ENCODE measurements at regions not wholly inside any gene's neighbourhood (a gene's known extent, or its start where the extent isn't known, plus 50 kb on each side); places are given as distances from the start of the nearest gene placed in this dataset.

DNA sequence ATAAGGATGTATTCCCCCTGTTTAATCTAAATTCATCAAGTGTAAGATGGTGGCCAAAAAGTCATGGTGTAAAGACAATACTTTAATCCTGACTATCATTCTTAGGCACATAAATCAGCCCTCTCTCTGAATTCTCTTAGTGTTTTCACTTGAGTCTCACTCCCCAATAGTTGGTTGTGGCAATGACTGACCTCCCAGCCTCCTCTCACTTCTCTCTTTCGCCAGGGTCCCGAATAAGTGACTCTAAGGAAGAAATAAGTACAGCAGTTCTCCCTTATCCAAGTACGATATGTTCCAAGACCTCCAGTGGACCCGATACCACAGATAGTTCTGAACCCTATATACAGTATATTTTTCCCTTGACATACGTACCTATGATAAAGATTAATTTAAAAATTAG is 335.3 kb downstream of the MAF start:
- Mint-ChIP-seq H3K36me3 (ENCODE audit: low read depth) (peaks cover 4% of the 10 kb centered on the region; the same call in 1 of the 2 replicates), H3K27ac (no peak overlapping the region), H3K4me1 (ENCODE audit: low read depth) (no peaks in the 10 kb centered on the region), H3K4me3 (no peak overlapping the region), H3K27me3 (ENCODE audit: insufficient read depth) (peaks cover 2% of the 10 kb centered on the region; the same call in 1 of the 2 replicates), H3K9me3 (peaks cover 74% of the 10 kb centered on the region)
- TF ChIP-seq, protein P1, sequence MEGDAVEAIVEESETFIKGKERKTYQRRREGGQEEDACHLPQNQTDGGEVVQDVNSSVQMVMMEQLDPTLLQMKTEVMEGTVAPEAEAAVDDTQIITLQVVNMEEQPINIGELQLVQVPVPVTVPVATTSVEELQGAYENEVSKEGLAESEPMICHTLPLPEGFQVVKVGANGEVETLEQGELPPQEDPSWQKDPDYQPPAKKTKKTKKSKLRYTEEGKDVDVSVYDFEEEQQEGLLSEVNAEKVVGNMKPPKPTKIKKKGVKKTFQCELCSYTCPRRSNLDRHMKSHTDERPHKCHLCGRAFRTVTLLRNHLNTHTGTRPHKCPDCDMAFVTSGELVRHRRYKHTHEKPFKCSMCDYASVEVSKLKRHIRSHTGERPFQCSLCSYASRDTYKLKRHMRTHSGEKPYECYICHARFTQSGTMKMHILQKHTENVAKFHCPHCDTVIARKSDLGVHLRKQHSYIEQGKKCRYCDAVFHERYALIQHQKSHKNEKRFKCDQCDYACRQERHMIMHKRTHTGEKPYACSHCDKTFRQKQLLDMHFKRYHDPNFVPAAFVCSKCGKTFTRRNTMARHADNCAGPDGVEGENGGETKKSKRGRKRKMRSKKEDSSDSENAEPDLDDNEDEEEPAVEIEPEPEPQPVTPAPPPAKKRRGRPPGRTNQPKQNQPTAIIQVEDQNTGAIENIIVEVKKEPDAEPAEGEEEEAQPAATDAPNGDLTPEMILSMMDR (IDR thresholded peaks at IDR 0.05) = no peak
- no peak for DNase-seq

DNA sequence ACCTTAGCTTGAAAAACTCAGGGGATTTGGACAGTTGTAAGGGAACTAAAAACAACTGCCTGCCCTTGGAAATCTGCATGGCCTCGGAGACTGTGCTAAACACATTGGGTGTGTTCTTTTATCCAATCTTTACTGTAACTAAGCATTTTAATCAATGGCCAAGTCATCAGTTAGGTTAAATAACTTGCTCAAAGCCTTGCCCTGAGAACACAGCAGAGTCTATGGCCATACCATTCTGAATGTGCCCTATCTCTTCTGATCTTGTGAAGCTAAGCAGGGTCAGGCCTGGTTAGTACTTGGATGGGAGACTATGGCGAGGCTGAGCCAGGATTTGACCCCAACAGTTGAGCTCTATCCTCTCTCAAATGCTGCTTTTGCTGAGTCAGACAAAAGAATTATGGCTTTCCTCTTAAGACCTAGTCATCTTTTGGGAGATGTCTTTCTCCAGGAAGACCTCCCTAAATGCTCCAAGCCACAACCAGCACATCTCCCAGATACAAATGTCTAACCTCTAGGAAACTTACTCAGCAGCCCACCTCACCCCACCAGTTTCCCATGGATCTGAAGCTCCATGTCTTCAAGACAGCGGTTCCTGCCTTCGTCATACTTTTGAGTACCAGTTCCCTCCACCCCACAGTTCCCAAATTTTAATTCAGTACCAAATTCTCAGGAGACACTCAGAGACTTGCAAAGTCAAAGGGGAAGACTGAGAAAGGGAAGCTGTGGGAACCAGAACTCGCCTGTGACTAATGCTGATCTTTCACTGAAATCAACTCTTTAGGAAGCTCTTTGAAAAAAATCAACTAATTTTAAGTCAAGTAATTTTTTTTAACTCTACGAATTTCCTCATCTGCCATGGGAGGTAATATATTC is 336.1 kb downstream of the MAF start:
- H3K4me3 Mint-ChIP-seq = no peak overlapping the region
- peaks cover 2% of the 10 kb centered on the region; the same call in 1 of the 2 replicates for H3K27me3 Mint-ChIP-seq (ENCODE audit: insufficient read depth)
- H3K4me1 Mint-ChIP-seq (ENCODE audit: low read depth) = no peaks in the 10 kb centered on the region
- peaks cover 78% of the 10 kb centered on the region for H3K9me3 Mint-ChIP-seq
- TF ChIP-seq, protein P1 (IDR thresholded peaks at IDR 0.05) = no peak
- H3K27ac Mint-ChIP-seq = no peak overlapping the region
- DNase-seq = no peak
- peaks cover 4% of the 10 kb centered on the region; the same call in 1 of the 2 replicates for H3K36me3 Mint-ChIP-seq (ENCODE audit: low read depth)

DNA sequence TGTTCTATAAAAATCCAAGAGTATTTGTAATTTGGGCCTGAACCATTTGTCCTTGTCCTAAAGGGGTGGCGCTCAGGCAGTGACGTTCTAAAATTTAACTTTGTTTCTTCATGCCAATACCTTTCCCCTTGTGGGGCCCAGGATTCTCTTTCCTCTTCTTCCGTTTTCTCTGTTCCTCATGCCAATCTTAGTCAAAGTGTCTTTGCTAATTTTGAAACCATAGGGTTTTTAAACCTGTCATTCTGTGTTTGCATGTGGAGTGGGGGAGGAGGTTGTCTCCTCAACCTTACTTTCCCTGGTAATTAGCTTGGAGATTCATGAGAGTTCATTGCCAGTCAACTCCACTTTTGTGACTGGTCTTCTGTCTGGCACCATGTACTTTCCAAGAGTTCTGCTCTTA is 337.1 kb downstream of the MAF start:
- Mint-ChIP-seq H3K4me3 (no peak overlapping the region), H3K27me3 (ENCODE audit: insufficient read depth) (no peaks in the 10 kb centered on the region), H3K4me1 (ENCODE audit: low read depth) (no peaks in the 10 kb centered on the region), H3K27ac (no peak overlapping the region), H3K36me3 (ENCODE audit: low read depth) (peaks cover 4% of the 10 kb centered on the region; the same call in 1 of the 2 replicates), H3K9me3 (peaks cover 80% of the 10 kb centered on the region)
- no peak for DNase-seq
- TF ChIP-seq, protein P1 (IDR thresholded peaks at IDR 0.05) = no peak

Data from HFFc6 (cell line).